VCaP (cell line): ENCODE measurements at regions not wholly inside any gene's neighbourhood (a gene's known extent, or its start where the extent isn't known, plus 50 kb on each side); places are given as distances from the start of the nearest gene placed in this dataset.

ENCODE experiments used
- H3K27ac ChIP-seq: fragments of 450-650 bp; 2 replicates; pipeline ENCODE4 v1.5.1; 2017
- TF ChIP-seq, protein P1 (sequence below): fragments of 450-650 bp; conservative IDR thresholded peaks from 2 replicates; pipeline ENCODE4 v1.5.1; 2017; ENCODE audit warnings: mild to moderate bottlenecking, moderate library complexity

DNA sequence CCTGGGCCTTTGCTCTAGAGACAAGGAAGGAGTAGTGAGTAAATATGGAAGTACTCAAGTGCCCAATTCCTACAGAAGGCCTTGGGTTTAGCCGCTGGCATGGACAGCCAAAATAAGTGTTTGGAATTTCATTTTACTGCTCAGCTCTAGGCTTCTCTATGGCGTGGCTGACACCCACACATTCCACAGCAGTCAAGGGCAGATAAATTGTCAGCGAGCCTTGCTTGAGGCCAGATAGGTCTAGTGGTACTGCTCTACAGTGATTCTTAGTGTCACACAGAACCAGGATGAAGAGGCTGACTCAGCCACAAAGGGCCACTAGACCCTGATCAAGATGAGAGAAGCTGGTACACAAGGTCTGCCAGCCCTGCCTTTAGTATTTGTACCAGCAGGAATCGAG is 111.0 kb upstream of the NFIB start:
- H3K27ac ChIP-seq = no peak overlapping the region
- TF ChIP-seq, protein P1, sequence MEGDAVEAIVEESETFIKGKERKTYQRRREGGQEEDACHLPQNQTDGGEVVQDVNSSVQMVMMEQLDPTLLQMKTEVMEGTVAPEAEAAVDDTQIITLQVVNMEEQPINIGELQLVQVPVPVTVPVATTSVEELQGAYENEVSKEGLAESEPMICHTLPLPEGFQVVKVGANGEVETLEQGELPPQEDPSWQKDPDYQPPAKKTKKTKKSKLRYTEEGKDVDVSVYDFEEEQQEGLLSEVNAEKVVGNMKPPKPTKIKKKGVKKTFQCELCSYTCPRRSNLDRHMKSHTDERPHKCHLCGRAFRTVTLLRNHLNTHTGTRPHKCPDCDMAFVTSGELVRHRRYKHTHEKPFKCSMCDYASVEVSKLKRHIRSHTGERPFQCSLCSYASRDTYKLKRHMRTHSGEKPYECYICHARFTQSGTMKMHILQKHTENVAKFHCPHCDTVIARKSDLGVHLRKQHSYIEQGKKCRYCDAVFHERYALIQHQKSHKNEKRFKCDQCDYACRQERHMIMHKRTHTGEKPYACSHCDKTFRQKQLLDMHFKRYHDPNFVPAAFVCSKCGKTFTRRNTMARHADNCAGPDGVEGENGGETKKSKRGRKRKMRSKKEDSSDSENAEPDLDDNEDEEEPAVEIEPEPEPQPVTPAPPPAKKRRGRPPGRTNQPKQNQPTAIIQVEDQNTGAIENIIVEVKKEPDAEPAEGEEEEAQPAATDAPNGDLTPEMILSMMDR = no peak

DNA sequence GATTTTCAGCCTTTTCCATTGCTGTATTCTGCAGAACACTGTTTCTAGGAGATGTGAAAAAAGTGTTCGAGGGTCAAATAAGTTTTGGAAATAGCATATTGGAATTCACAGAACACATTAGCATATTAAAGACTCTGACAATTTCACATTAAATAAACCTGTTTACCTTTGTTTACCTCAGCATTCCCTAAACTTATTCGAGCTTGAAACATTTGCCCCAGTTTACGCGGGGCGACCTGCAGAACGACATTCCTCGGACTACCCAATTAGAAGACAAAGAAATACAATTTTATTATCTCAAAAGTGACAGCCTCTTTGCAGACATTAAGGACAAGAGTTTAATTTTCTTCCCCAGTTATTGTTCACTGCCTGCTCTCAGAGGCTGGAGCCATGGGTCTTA is 110.3 kb upstream of the NFIB start:
- H3K27ac ChIP-seq = no peak overlapping the region
- TF ChIP-seq, protein P1 = no peak

DNA sequence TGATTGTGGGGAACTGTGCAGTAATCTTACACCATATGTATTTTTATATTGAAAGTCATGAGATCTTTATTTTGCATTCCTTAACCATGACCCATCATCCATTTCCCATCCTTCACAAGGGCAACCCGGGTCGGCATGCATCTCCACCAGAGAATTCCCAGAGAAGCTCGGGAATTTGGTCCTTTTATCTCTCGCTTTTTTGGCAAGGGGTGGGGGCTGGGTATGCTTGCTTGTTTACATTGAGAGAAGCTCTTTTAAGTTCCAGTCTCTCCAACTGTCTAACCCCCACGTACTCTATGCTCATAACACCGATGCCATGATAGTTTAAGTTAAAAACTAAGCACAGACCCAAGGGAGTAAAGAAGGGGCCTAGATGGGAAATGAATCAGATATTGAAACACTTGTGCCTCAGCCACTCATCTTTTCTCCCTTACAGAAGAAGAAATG is 109.9 kb upstream of the NFIB start:
- no peak overlapping the region for H3K27ac ChIP-seq
- TF ChIP-seq, protein P1 = no peak

DNA sequence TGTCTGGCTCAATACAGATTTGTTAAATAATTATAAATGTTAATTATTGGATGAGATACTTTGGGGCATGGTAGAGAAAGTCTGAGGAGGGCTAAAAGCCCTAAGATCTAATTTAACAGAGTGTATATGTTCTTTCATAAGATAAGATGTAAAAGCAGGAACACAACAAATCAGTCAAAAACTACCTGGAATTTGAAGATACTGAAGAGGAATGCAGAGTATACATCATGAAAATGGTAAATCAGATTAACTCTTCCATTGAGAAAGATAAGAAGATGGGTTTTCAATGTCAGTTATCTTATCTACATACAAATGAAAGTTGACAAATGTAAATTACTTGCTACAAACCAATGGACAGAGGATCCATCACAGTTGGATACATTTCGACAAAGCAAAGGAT is 107.3 kb upstream of the NFIB start:
- TF ChIP-seq, protein P1 = no peak
- H3K27ac ChIP-seq = no peak overlapping the region

DNA sequence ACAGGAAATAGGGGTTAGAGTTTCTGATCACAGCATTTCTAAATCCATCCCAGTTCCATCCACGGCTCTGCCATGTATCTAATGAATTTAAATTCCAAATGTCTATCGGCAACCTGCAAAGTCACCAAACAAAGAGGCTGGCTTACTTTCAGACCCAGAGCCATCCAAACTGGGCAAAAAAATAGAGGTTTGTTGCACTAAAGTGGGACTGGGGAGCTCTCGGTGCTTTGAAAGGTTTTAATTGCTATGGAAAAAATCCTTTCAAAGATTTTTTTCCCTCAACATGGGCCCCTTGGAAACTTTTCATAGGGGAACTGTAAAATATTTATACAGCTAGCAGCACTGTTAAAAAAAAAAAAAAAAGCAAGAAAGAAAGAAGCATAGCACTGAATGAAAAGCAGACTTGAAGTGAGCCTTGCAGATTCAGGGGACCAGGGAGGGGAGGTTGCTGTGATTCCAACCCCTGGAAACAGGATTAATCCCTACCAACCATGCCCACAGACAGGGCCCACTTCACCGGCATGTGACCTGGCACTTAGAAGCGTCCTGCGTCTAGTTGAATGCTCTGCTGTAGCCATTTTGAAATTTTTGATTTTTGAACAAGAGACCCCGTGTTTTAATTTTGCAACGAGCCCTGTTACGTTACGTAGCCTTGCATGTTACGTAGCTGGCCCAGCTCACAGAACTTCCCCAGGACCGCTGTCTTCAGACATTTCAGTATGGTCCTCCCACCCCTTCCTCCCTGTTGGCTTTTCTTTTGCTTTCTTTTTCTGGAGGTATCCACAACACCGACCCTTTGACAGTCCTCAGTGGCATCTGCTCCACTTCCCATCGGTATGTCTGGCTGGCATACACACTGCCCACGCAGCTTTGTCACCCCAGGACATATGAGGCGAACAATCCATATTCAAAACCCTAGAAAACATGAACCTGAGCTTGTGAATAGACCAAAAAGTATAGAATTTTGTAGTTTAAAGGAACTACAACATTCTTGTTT is 105.3 kb upstream of the NFIB start:
- H3K27ac ChIP-seq = peak overlapping the region; percentile 48
- TF ChIP-seq, protein P1 = no peak

DNA sequence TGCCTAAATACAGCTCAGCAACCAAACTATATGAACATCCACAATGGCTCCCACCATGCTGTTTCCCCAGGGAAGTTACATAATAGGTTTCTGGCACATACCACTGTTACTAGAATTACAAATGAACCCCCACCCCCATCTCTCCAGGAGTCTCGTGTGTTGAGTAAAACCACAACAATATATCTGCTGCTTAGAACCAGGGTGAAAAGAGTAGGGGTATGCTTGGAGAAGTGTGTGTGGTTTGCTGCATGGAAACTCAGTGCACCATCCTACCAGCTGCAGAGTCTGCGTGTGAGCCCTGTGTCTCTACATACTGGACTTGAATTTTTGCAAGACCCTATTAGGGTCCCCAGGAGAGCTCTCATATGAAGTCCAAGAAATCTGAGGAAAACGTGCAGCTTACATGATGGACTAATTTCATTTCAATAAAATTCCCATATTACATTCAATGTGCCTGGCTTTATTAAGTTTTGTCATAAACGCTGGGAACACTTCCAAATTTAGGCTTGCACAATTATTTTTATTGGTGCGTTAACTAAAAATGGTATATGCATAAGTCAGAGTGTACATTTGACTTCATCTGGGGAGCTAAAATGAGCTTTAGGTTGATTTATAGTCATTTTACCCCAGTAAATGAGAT is 104.5 kb upstream of the NFIB start:
- TF ChIP-seq, protein P1 = no peak
- H3K27ac ChIP-seq = peak overlapping the region; percentile 48

DNA sequence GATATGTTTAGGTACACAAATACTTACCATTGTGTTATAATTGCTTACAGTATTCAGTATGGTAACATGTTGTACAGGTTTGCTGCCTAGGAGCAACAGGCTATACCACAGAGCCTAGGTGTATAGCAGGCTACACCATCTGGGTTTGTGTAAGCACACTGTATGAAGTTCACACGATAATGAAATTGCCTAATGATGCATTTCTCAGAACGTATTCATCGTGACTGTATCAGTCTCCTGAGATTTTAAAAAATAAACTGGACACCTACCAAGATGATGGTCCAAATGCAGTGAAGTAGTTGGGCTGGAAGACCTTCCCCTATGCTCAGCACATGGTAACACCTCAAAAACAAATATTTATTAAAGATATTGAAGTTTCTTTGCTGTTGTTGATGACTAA is 103.3 kb upstream of the NFIB start:
- H3K27ac ChIP-seq = no peak overlapping the region
- TF ChIP-seq, protein P1 = no peak
